Left ventricle myocardium inferior (tissue), 1 donor: ENCODE measurements at regions not wholly inside any gene's neighbourhood (a gene's known extent, or its start where the extent isn't known, plus 50 kb on each side); places are given as distances from the start of the nearest gene placed in this dataset.

Source experiments
- DNase-seq: peaks from one replicate; pipeline ENCODE4 v3.0.0-alpha.2; 2020
- H3K27ac ChIP-seq: fragments of 200-600 bp; replicated peaks from 2 replicates; pipeline ENCODE4 v1.8.0; 2021
- H3K27me3 ChIP-seq: fragments of 200-600 bp; 2 replicates; pipeline ENCODE4 v1.8.0; 2021; ENCODE audit warnings: low read depth
- H3K36me3 ChIP-seq: fragments of 200-600 bp; 2 replicates; pipeline ENCODE4 v1.8.0; 2021
- H3K4me1 ChIP-seq: fragments of 200-600 bp; 2 replicates; pipeline ENCODE4 v1.8.0; 2021
- H3K4me3 ChIP-seq: fragments of 200-600 bp; 2 replicates; pipeline ENCODE4 v1.8.0; 2021; ENCODE audit warnings: mild to moderate bottlenecking, moderate library complexity
- H3K9me3 ChIP-seq: fragments of 200-600 bp; replicated peaks from 2 replicates; pipeline ENCODE4 v1.8.0; 2021
- intact Hi-C: fragments of 100-400 bp; cut with micrococcal nuclease; formaldehyde crosslinking; loops from one replicate; pipeline ENCODE4 v1.11.0; 2022
- TF ChIP-seq, protein P1 (sequence below): fragments of 200-600 bp; IDR thresholded peaks from 2 replicates; pipeline ENCODE4 v1.8.0; 2021; ENCODE audit warnings: antibody characterized with exemption, mild to moderate bottlenecking, borderline replicate concordance
- donor health status: DM: no; HTN: yes; CAD: no; lungs with severe emphysema.

DNA sequence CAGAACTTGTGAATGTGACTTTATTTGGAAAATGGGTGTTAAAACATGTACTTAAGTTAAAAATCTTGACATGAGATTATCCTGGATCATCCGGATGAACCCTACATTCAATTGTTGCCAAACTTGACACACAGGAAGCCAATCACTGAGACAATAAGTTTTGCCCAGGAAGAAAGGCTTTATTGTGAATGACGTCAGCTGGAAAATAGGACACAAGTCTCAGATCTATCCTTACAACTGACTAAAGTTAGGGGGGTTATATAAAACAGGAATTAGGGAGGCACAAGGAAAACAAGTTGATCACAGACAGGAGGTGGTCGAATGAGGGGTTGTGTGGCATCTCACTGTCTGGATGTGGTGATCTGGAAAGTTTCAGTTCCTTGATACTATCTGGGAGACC is 126.9 kb downstream of the TTC8 start:
- no peak overlapping the region for H3K27ac ChIP-seq
- TF ChIP-seq, protein P1, sequence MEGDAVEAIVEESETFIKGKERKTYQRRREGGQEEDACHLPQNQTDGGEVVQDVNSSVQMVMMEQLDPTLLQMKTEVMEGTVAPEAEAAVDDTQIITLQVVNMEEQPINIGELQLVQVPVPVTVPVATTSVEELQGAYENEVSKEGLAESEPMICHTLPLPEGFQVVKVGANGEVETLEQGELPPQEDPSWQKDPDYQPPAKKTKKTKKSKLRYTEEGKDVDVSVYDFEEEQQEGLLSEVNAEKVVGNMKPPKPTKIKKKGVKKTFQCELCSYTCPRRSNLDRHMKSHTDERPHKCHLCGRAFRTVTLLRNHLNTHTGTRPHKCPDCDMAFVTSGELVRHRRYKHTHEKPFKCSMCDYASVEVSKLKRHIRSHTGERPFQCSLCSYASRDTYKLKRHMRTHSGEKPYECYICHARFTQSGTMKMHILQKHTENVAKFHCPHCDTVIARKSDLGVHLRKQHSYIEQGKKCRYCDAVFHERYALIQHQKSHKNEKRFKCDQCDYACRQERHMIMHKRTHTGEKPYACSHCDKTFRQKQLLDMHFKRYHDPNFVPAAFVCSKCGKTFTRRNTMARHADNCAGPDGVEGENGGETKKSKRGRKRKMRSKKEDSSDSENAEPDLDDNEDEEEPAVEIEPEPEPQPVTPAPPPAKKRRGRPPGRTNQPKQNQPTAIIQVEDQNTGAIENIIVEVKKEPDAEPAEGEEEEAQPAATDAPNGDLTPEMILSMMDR: no peak
- DNase-seq: no peak
- intact Hi-C loops: no loop called here
- H3K27me3 ChIP-seq: peaks cover 34% of the 10 kb centered on the region
- H3K4me1 ChIP-seq: no peaks in the 10 kb centered on the region
- no peak overlapping the region for H3K4me3 ChIP-seq
- peaks cover 31% of the 10 kb centered on the region for H3K9me3 ChIP-seq
- H3K36me3 ChIP-seq: no peaks in the 10 kb centered on the region

DNA sequence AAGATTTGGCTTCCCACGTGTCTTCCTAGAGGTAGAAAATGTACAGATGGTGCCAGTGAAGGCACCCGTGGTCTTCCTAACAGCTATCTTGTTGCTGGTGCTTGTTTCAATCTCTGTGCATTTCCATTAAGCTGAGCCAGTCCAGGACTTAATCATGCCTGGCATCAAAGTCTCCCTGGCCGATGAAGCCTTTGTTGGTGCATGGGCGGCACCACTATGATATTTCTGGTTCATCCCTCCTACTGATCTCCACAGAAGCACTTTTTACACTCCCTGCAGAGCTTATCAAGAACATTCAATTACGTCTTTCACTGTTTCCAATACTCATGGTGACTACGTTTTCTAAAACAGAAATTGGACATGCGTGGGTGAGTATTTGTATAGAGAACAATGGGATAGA is 128.4 kb downstream of the TTC8 start:
- Histone ChIP-seq H3K27ac (no peak overlapping the region), H3K27me3 (peaks cover 28% of the 10 kb centered on the region), H3K4me3 (no peak overlapping the region), H3K36me3 (no peaks in the 10 kb centered on the region), H3K4me1 (no peaks in the 10 kb centered on the region), H3K9me3 (peaks cover 31% of the 10 kb centered on the region)
- TF ChIP-seq, protein P1: no peak
- intact Hi-C loops: no loop called here
- no peak for DNase-seq

DNA sequence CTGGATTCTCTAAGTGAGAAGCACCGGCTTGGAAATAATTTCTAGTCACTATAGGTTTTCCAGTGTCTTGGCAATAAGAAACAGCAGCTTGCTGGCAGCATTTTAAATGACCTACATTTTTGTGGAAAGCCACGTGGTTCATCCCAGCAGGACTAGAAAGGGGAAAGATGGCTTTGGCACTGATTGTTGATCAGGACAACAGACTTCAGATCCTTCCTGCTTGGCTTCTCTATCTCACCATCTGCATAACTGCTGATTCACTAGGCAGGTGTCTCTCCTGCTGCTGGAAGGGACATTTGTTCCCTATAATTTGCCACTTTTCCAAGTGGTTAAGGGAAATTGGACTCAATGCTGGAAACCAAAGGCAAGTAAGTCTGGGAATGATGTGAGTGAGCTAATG is 131.0 kb downstream of the TTC8 start:
- Histone ChIP-seq H3K36me3 (no peaks in the 10 kb centered on the region), H3K4me3 (no peak overlapping the region), H3K9me3 (peaks cover 31% of the 10 kb centered on the region), H3K4me1 (no peaks in the 10 kb centered on the region), H3K27me3 (peaks cover 3% of the 10 kb centered on the region), H3K27ac (no peak overlapping the region)
- TF ChIP-seq, protein P1: no peak
- intact Hi-C loops: no loop called here
- no peak for DNase-seq

DNA sequence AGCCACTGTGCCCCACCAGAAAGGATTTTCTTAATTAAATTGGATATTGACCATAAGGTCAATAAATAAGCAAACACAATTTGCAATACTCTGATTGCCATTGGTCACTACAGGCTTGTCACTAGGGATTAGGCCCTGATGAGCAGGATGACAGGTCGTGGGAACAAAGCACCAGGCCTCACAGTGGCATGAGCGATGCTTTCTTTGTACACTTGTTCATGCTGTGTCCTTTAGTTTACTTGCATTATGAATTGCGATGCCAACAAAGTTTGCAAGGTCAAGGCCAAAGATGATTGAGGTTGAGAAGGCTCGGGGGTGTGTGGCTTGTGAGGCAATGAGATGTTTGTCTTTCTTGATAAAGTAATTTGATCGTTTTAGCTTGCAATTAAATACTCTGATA is 136.0 kb downstream of the TTC8 start:
- intact Hi-C loops: no loop called here
- Histone ChIP-seq H3K9me3 (no peaks in the 10 kb centered on the region), H3K36me3 (no peaks in the 10 kb centered on the region), H3K4me3 (no peak overlapping the region), H3K27ac (no peak overlapping the region), H3K4me1 (no peaks in the 10 kb centered on the region), H3K27me3 (peaks cover 21% of the 10 kb centered on the region)
- TF ChIP-seq, protein P1: no peak
- DNase-seq: no peak

DNA sequence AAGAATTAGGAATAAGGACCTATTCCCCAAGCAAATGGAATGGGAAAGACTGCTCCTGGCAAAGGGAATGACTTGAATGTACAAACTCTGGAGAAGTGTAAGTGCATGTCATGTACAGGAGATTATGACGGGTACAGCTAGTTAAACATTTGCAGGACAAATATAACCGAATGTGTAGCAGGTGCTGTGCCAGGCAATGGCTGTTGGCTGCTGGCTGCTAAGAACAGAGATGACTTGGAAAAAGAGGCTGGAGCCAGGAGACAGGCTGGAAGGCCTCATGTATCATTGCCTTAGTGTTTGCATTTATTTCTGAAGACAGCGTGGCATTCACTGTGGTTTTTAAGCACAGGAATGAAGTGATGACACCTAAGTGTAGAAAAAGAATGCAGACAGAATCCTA is 136.8 kb downstream of the TTC8 start:
- H3K27me3 ChIP-seq: peaks cover 28% of the 10 kb centered on the region
- TF ChIP-seq, protein P1: no peak
- no peak overlapping the region for H3K4me3 ChIP-seq
- no peaks in the 10 kb centered on the region for H3K9me3 ChIP-seq
- H3K36me3 ChIP-seq: no peaks in the 10 kb centered on the region
- intact Hi-C loops: no loop called here
- H3K27ac ChIP-seq: no peak overlapping the region
- no peaks in the 10 kb centered on the region for H3K4me1 ChIP-seq
- no peak for DNase-seq

DNA sequence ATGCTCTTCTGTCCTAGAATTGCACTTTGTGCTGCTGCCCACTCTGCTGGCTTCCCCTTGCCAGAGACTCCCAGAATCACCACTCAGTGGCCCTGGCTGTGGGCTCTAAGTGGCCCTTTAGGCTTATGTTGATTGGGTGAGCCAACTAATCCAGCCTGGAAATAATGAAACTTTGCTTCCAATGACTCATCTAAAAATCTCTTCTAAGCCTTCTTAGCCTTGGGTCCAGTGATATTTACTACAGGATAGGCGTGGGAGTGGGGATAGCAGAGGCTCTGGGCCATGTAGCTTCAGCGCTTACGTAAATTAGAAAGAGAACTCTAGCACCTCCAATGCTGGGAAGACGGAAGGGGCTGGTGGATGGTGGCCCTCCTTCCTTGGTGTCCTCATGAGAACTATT is 137.9 kb downstream of the TTC8 start:
- no peak overlapping the region for H3K27ac ChIP-seq
- TF ChIP-seq, protein P1: no peak
- no peaks in the 10 kb centered on the region for H3K9me3 ChIP-seq

More for the DNA sequence above, 137.9 kb downstream of the TTC8 start:
- intact Hi-C loops: no loop called here
- H3K4me3 ChIP-seq: no peak overlapping the region
- DNase-seq: no peak
- peaks cover 31% of the 10 kb centered on the region for H3K27me3 ChIP-seq
- no peaks in the 10 kb centered on the region for H3K36me3 ChIP-seq
- no peaks in the 10 kb centered on the region for H3K4me1 ChIP-seq
